ENCODE measurements at regions not wholly inside any gene's neighbourhood (a gene's known extent, or its start where the extent isn't known, plus 50 kb on each side); places are given as distances from the start of the nearest gene placed in this dataset.
A peak's percentile ranks its signal among the peaks of the same experiment; 100 is the strongest.

- DNase-seq (ENCODE audit: low read depth), result no peak
- no peak for TF ChIP-seq CTCF (conservative IDR thresholded peaks at IDR 0.05; ENCODE audit: low read length)
These were observed 60.3 kb upstream of the JUN start for GRCh38 chr1:58844176-58844575.

GRCh38 chr1:58845942-58846341 lies 62.1 kb upstream of the JUN start:
- no peak for DNase-seq (ENCODE audit: low read depth)
- no peak for TF ChIP-seq CTCF (conservative IDR thresholded peaks at IDR 0.05; ENCODE audit: low read length)
- no peak overlapping the region for H3K4me3 ChIP-seq (ENCODE audit: low read length)

More at GRCh38 chr1:58844176-58844575, 60.3 kb upstream of the JUN start:
- no peak overlapping the region for H3K4me3 ChIP-seq (ENCODE audit: low read length)

GRCh38 chr1:58848818-58849411 lies 65.1 kb upstream of the JUN start:
- H3K4me3 ChIP-seq (ENCODE audit: low read length), result no peak overlapping the region; the same call in 1 of the 2 replicates
- peak; percentile 45 for TF ChIP-seq CTCF (conservative IDR thresholded peaks at IDR 0.05; ENCODE audit: low read length)
- peak; percentile 96 for DNase-seq (ENCODE audit: low read depth)

GRCh38 chr1:58849551-58849950 lies 65.7 kb upstream of the JUN start:
- no peak overlapping the region for H3K4me3 ChIP-seq (ENCODE audit: low read length)

GRCh38 chr1:58850636-58851035 lies 66.8 kb upstream of the JUN start:
- DNase-seq (ENCODE audit: low read depth), result no peak
- TF ChIP-seq CTCF (conservative IDR thresholded peaks at IDR 0.05; ENCODE audit: low read length), result no peak
- no peak overlapping the region for H3K4me3 ChIP-seq (ENCODE audit: low read length)

More at GRCh38 chr1:58849551-58849950, 65.7 kb upstream of the JUN start:
- no peak for DNase-seq (ENCODE audit: low read depth)
- TF ChIP-seq CTCF (conservative IDR thresholded peaks at IDR 0.05; ENCODE audit: low read length), result no peak

GRCh38 chr1:58852731-58853485 lies 69.1 kb upstream of the JUN start:
- H3K4me3 ChIP-seq (ENCODE audit: low read length), result no peak overlapping the region
- DNase-seq (ENCODE audit: low read depth), result no peak
- no peak for TF ChIP-seq CTCF (conservative IDR thresholded peaks at IDR 0.05; ENCODE audit: low read length)

- no peak overlapping the region for H3K4me3 ChIP-seq (ENCODE audit: low read length)
- DNase-seq (ENCODE audit: low read depth), result no peak
- TF ChIP-seq CTCF (conservative IDR thresholded peaks at IDR 0.05; ENCODE audit: low read length), result no peak
These were observed 70.7 kb upstream of the JUN start for GRCh38 chr1:58854576-58854975.

All from AG10803 (cell line).